ENCODE measurements at regions not wholly inside any gene's neighbourhood (a gene's known extent, or its start where the extent isn't known, plus 50 kb on each side); places are given as distances from the start of the nearest gene placed in this dataset.

- TF ChIP-seq CTCF (IDR thresholded peaks at IDR 0.05) = no peak
- TF ChIP-seq CHD2 (IDR thresholded peaks at IDR 0.05; ENCODE audit: low read length, partially characterized antibody) = no peak
- no peak for TF ChIP-seq PHF8 (IDR thresholded peaks at IDR 0.05; ENCODE audit: borderline replicate concordance, low read depth)
- TF ChIP-seq POLR2A (IDR thresholded peaks at IDR 0.05; ENCODE audit: low read length) = no peak
- TF ChIP-seq USF2 (IDR thresholded peaks at IDR 0.05) = no peak
- no peak for TF ChIP-seq RCOR1 (IDR thresholded peaks at IDR 0.05; ENCODE audit: low read depth, low read length)
- TF ChIP-seq POLR2AphosphoS2 (conservative IDR thresholded peaks at IDR 0.05; ENCODE audit: low read length) = no peak
Measured at GRCh38 chr5:162567644-162568043, 500.1 kb downstream of the GABRG2 start.
